ENCODE measurements at regions not wholly inside any gene's neighbourhood (a gene's known extent, or its start where the extent isn't known, plus 50 kb on each side); places are given as distances from the start of the nearest gene placed in this dataset.
"Not testable (repeated sequence)": the region's sequence is repeated elsewhere in the genome, so short reads cannot be mapped to it uniquely, and the experiment has no call there.

GRCh38 chr5:106780355-106780754 is 890.4 kb downstream of the EFNA5 start:
- ATAC-seq = no peak
- TF ChIP-seq OSR1 (CRISPR knock-in tag; IDR thresholded peaks at IDR 0.05) (no peak), TSHZ2 (CRISPR knock-in tag; IDR thresholded peaks at IDR 0.05) (no peak), PATZ1 (CRISPR knock-in tag; IDR thresholded peaks at IDR 0.05; ENCODE audit: borderline replicate concordance) (no peak), ZNF565 (CRISPR knock-in tag; conservative IDR thresholded peaks at IDR 0.05; ENCODE audit: low read depth) (no peak), TOX (CRISPR knock-in tag; IDR thresholded peaks at IDR 0.05; ENCODE audit: borderline replicate concordance) (no peak), CSRNP3 (CRISPR knock-in tag; IDR thresholded peaks at IDR 0.05) (no peak), ESRRG (CRISPR knock-in tag; IDR thresholded peaks at IDR 0.05) (no peak), SNAI2 (CRISPR knock-in tag; IDR thresholded peaks at IDR 0.05) (no peak), ZNF8 (CRISPR knock-in tag; IDR thresholded peaks at IDR 0.05) (no peak), POU6F1 (CRISPR knock-in tag; IDR thresholded peaks at IDR 0.05; ENCODE audit: borderline replicate concordance, low read depth) (no peak), GLIS3 (CRISPR knock-in tag; IDR thresholded peaks at IDR 0.05) (no peak), ZFP3 (CRISPR knock-in tag; IDR thresholded peaks at IDR 0.05) (no peak), BACH2 (CRISPR knock-in tag; IDR thresholded peaks at IDR 0.05; ENCODE audit: borderline replicate concordance) (no peak)

GRCh38 chr5:106776515-106776914 is 894.2 kb downstream of the EFNA5 start:
- ATAC-seq = not testable (repeated sequence)

GRCh38 chr5:106768392-106768791 is 902.3 kb downstream of the EFNA5 start:
- no peak for ATAC-seq
- no peak for TF ChIP-seq PATZ1 (CRISPR knock-in tag; IDR thresholded peaks at IDR 0.05; ENCODE audit: borderline replicate concordance)
- no peak for TF ChIP-seq ZNF70 (CRISPR knock-in tag; IDR thresholded peaks at IDR 0.05)
- TF ChIP-seq TCF4 (CRISPR knock-in tag; IDR thresholded peaks at IDR 0.05; ENCODE audit: borderline replicate concordance) = no peak
- TF ChIP-seq ZNF8 (CRISPR knock-in tag; IDR thresholded peaks at IDR 0.05) = no peak
- TF ChIP-seq ZFP3 (CRISPR knock-in tag; IDR thresholded peaks at IDR 0.05) = no peak
- TF ChIP-seq SNAI2 (CRISPR knock-in tag; IDR thresholded peaks at IDR 0.05) = no peak
- no peak for TF ChIP-seq CSDC2 (CRISPR knock-in tag; IDR thresholded peaks at IDR 0.05)
- TF ChIP-seq TOX (CRISPR knock-in tag; IDR thresholded peaks at IDR 0.05; ENCODE audit: borderline replicate concordance) = no peak
- TF ChIP-seq ZFP30 (CRISPR knock-in tag; IDR thresholded peaks at IDR 0.05) = no peak
- no peak for TF ChIP-seq ESRRG (CRISPR knock-in tag; IDR thresholded peaks at IDR 0.05)
- no peak for TF ChIP-seq TSHZ2 (CRISPR knock-in tag; IDR thresholded peaks at IDR 0.05)
- no peak for TF ChIP-seq ARNTL (CRISPR knock-in tag; IDR thresholded peaks at IDR 0.05; ENCODE audit: borderline replicate concordance, low read depth)
- TF ChIP-seq ZC3H10 (CRISPR knock-in tag; IDR thresholded peaks at IDR 0.05) = no peak
